SIG-M5 (cell line): ENCODE measurements at regions not wholly inside any gene's neighbourhood (a gene's known extent, or its start where the extent isn't known, plus 50 kb on each side); places are given as distances from the start of the nearest gene placed in this dataset.

Experiments used
- DNase-seq: peaks from one replicate; lab custom pipeline; 2025; lab: John Stamatoyannopoulos, UW

DNA sequence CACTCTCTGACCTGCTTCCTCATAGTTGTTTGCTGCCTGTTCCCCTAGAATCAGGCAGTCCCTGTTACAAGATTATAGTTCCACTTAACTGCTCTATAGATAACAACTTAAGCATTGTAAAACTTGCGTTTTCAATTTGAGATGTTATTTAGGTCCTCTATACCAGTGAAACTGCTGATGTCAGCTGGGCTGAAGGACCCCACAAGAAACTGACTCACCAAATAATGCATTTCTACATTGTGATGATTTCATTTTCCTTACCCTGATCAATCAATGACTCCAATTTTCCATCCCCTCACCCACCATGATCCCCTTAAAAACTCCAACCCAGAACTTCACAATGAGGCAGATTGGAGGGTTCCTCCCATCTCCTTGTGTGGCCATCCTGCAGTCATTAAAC, 280.7 kb downstream of the SLITRK1 start:
- DNase-seq, result no peak

DNA sequence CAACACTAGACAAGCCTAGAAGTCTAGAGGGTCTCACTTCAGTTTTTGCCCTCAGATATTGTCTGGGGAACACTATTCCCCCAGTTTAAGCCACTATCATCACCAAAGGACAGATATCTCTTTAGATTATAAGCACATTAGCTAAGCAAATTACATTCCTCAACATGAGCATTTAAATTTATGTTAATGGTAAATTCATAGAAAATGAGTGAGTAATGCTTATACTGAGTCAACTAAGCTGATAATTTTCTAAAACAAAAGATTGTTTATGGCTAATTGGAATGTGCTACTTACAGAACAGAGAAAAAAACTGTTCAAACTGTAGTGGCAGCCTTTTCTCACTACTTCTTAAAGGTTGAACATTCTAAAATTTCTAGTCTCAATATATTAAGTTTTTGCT, 290.2 kb downstream of the SLITRK1 start:
- DNase-seq, result no peak

DNA sequence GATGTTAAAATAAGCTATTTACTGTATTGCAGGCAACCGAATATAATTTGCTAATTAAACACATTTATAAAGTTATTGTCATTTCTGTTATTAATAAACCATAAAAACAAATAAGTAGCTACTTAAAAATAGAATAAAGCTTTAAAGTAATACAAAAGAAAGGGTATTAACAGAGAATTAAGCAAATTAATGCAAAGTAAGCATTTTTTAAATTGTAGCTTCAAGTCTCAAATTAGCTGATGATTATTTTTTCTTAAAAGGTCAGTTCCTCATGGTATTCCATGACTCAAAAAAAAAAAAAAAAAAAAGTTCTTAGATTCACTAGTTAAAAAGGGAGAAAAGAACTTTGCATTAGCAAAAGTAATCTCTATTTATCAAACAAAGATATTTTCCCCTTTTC, 292.5 kb downstream of the SLITRK1 start:
- DNase-seq, result no peak

DNA sequence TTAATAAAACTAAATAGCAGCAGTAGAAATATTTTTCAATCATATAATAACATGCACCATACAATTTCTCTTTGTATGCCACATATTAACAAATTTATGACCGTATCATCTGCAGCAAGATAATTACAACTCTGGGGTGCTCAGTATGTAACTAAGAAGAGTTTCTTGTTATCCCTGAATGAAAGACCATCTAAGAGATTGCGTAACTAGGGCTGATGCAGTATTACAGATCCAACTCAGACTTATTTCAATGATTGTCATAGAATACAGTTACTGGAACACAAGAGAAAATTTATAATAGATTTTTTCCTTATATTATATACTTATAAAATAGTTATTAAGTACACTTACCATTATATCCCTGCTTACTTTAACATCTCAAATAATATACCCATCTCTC, 305.1 kb downstream of the SLITRK1 start:
- DNase-seq, result no peak

DNA sequence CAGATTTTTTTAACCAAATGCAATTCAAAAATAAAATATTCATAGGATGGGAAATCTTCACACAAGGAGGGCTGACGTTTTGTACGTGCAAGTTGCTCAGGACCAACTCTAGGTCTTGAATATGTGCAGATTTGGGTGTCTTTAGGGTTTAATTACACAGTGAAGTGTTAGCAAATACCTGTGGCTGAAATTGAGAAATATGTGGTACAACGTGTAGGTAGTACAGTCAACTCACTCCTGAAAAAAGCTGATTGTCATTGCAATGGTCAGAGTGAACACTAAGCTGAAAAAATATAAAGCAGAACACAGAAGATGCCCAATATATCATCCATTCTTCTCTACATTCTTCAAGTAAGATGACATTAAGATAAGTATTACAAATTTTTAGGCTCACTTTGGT, 314.3 kb downstream of the SLITRK1 start:
- DNase-seq, result no peak

DNA sequence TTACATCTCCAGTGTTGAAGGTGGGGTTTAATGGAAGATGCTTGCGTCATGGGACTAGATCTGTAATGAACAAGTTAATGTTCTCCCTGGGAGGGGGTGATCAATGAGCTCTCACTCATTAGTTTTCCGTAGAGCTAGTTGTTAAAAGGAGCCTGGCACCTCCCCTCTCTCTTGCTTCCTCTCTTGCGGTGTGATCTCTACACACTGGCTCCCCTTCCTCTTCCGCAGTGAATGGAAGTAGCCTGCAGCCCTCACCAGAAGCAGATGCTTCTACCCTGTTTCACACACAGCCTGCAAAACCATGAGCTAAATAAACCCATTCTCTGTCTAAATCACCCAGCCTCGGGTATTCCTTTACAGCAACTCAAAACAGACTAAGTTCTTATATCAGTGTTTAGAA, 318.8 kb downstream of the SLITRK1 start:
- DNase-seq, result no peak

DNA sequence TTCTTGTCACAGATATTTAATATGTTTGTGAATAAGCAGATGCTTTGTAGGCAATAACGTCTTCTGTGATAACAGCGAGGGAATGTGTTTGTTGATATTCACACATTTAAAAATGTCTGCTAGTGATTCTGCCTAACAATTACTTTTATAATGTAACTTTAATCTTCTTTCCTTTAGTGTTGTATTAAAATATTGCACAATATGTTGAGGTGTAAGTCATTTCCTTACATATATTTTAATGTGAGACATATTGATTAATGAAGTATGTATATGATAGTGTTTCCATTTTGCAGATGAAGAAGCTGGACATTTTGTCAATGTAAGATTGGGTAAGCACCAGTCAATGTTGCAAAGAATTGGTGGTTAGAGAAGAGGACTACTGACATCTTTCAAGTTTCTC, 324.4 kb downstream of the SLITRK1 start:
- no peak for DNase-seq

DNA sequence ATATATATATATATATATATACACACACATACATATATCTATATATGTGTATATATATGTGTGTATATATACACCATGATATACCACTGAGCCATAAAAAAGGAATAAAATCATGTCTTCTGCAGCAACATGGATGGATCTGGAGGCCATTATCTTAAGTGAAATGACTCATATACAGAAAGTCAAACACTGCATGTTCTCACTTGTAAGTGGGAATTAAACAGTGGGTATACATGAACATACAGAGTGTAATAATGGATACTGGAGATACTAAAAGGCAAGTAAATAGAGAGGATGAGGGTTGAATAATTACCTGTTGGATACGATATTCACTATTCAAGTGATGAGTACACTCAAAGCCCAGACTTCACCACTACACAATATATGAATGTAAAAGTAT, 332.6 kb downstream of the SLITRK1 start:
- no peak for DNase-seq

DNA sequence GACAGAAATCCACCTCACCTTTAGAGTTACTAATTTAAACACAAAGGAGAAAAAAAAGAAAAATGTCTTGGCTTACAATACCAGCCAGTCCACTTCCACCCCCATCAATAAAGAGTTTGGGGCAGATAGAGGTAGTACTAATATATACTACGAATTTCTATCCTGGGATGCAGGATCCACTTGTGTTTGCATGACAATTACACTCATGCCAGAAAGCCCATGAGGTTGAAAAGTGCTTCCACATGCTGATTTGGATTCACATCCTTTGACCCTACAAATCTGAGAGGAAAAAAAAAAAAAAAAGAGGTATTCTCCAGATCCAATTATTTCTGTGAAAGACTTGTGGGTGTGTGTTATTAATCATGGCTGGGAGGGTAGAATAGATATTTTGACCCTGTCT, 335.2 kb downstream of the SLITRK1 start:
- no peak for DNase-seq

DNA sequence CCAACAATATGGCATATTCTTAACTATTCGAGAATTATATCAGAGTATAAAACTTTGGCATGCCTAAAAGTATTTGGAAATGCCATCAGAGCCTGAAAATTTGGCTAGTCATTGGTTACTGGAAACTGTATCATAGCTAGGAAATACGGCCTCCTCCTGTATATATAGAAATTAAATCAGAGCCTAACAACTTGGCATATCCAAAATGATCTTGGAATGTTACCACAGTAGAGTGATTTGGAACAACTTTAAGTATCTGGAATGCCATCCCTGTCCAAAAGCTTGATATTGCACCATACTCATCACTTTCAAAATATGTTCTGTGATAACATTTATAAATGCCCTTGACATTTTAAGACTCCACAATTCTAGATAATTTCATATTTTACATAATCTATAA, 335.8 kb downstream of the SLITRK1 start:
- DNase-seq, result no peak

DNA sequence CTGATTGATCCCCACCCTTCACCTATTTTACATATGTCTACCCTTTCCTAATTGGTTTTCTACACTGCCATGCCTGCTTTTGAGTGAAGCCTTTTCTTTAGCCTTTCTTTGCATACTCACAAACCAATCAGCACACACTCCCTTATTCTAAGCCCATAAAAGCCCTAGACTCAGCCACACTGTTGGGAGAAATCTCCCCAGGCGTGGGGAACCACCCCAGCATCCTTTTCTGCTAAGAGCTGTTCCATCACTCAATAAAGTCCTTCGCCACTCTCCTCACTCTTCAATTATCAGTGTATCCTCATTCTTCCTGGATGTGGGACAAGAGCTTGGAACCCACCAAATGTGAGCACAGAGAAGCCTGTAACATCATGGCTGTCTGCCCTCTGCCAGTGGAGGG, 343.6 kb downstream of the SLITRK1 start:
- DNase-seq, result no peak

DNA sequence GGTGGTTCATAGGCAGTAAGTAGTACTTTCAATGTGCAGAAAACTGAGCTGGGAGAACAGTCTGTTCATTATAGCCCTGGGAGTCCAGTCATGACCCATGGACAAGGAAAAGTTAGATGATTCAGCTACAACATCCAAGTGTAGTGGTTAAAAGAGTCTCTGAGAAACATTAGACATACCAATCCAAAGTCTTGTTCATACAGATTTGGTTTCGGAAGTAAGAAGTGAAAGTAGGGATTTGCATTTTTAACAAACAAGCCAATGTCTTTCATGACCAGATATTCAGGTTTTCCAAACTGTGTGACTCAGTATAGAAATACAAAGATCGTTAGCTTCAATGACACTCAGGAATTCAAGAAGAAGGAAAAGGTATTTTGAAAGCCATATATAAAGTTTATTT, 345.3 kb downstream of the SLITRK1 start:
- no peak for DNase-seq

DNA sequence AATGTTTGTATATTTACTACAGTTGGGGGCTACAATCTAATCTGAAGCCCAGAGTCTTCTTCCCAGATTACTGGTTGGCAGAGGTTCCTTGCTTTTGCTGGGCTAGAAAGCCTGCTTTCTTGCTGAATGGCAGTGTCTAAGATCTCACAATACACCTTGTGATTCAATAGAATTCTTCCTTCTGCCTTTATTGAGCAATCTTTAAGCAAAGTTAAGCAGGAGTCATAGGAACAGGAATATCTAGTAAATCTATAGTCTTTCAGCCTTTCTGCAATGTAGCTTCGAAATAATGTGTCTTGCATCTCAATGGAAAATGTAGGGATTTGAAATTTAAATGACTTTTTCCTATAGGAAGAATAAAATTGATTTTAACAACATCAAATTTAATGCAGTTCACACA, 346.1 kb downstream of the SLITRK1 start:
- no peak for DNase-seq

DNA sequence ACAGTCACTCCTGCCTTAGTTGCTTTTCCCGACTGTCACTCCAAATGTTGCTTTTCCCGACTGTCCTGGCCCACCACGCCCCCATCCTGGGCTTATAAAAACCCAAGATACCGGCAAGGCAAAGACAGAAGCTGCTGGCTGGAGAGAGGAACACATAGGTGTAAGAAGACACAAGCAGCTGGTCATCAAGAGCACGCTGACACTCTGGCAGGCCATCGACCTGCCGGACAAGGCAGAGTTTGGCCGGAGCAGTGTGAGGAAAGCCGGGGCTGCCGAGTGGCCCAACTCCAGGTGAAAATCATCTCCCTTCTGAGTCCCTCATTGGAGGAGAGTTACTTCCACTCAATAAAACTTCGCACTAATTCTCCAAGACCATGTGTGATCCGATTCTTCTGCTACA, 349.5 kb downstream of the SLITRK1 start:
- no peak for DNase-seq

DNA sequence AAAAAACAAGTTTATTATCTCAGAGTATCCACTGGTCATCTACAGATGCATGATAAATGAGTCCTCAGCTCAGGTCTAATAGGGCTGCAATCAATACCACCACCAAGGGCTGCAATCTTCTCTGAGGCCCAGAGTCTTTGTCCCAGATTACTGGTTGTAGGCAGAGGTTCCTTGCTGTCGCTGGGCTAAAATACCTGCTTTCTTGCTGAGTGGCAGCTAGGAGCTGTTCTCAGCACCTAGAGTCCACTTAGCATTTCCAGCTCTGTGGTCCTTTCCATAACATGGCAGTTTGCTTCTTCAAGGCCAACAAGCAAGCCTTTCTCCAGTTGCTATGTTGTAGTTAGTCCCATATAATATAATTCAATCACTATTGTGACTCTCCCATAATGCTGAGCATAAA, 351.3 kb downstream of the SLITRK1 start:
- DNase-seq, result no peak

DNA sequence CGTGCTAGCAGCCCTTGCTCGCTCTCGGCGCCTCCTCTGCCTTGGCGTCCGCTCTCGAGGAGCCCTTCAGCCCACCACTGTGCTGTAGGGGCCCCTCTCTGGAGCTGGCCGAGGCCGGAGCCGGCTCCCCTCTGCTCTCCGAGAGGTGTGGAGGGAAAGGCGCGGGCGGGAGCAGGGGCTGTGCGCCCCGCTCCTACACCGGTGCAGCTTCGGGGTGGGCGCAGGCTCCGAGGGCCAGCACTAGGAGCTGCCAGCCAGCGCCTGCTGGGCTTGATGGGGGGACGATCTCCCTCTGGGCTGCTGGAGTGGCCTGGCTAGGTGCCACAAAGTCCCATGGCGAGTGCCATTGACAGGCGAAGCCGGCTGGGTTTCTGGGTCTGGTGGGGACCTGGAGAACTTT, 365.5 kb downstream of the SLITRK1 start:
- DNase-seq, result no peak

DNA sequence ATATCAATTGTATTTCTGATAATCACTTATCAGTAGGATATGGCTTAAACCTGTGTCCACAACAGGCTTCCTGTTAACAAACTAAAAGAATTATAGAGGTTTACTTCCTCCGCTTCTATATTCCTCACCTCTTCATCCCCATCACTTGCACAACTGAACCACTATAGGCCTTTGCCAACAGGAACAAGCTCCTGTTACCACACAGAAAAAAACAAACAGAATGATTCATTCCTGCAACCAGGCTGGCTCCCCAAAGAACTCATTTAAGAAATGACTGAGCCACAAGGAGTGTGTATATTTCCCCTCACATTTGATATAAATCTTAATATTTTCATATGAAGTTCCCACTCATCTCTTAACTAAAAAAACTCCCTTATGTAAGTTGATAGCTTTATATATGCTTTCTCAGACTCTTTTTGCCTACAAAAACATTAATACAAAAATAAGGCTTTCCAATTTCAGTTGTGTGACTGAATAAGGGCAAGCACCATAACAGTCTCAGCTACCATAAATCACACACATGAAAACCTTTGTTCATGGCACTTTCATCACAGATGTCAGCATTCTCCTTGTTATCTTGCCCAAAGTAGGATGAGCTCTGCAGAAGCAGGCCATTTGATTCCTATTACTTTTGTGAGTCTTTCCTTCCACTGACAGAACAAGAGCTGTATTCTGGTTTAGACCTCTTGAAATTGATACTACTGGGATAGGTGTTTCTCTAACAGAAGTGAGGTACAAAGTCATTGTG, 366.8 kb downstream of the SLITRK1 start:
- no peak for DNase-seq

DNA sequence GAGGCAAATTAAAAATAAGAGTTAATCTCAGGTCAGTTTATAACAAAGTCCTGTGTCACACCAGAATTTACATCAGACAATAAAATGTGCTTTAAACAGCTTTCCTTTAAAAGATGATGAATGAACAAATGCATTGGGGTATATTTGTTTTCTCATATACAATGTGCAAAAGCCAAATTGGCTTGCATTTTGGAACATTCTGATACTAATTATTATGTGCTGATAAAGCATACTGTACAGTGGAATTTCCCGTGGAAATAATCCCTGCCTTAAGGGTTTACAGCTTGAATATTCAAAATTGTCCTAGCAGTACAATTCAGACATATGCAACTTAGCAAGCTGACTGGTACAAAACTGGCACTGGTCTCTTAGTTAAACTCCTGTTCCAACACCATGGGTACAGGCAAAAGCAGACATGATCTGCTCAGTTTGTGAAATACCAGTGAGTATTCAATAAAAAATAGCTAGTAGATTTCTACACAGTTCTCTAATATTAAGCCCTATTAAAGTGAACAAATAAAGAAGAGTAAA, 373.4 kb downstream of the SLITRK1 start:
- no peak for DNase-seq

DNA sequence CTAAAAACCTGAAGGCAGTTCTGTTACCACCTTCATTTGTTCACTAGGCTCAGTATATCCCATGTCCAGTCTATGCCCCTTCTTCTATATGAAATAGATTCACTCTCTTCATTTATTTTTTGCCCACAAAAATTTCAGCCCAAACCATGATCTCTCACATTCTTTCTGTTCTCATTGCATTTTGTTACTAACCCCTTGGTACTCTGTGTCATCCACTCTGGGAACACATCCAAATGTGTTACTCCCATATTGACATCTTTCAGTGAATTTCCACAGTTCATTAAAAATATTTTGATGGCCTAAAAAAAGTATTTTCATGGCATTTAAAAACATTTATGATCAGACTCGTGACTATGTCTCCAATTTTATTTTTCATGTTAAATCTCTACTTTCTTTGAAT, 378.9 kb downstream of the SLITRK1 start:
- no peak for DNase-seq

DNA sequence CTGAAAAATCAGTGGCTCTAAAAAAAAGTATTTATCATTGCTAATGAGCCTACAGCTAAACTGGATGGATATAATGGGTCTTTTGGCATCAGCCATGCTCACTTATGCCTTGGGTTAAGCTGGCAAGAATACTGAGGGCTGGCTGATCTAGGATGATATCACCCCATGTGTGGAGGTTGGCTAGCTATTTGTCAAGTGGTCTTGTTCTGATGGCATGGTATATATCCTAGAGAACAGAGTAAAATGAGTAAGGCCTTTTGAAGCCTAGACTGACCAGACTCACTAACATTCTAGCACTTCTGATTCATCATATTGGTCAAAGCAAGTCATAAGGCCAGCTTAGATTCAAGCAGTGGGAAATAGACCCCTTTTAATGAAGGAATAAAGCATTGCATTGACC, 383.0 kb downstream of the SLITRK1 start:
- DNase-seq, result no peak

DNA sequence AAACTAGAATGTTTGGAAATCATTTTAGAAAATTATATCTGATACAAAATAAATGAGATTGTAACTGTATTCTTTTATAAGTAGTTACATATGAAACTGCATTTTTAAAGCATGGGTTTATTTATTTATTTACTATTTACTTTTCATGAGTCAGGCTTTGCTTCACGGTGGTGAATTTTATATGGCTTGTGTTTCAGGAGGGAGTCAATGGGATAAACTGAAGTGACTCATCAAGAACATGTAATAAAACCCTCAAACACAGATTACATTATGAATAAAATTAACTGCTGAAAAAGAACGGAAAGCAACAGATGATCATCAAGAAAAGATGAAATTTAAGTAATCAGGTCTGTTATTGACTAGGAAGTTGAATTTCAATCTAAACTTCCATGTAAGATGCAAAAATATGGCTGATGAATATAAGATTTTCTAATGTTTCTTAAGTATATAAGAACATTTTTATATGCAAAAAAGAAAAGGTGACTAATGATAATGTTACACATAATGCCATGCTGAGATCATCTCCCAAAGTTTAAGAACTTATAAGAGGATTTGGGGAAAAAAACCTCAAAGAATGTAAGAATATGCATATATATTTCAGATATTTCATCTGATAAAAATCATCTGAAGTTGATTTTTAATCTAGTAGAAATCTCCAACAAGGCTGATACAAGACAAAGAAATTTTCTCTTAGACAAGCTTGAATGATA, 383.6 kb downstream of the SLITRK1 start:
- DNase-seq, result no peak

DNA sequence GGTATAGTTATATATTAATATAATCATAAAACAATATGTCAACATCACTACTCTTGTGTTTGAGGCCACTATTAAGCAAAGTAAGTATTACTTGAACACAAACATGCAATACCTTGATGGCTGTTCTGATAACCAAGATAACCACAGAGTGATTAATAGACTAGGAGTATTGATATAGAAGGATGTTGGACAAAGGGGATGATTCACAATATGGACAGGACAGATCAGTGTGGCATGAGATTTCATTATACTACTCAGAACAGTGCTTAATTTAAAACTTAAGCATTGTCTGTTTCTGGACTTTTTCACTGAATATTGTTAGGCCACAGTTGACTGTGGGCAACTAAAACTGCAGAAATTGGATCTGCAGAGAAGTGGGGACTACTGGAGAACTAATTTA, 384.2 kb downstream of the SLITRK1 start:
- no peak for DNase-seq

DNA sequence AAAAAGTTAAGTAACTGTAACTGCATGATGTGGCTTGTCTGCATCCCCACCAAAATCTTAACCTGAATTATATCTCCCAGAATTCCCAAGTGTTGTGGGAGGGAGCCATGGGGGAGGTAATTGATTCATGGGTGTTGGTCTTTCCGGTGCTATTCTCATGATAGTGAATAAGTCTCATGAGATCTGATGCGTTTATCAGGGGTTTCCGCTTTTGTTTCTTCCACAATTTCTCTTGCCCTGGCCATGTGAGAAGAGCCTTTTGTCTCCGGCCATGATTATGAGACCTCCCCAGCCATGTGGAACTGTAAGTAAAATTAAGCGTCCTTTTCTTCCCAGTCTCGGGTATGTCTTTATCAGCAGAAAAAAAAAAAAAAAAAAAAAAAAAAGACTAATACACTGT, 385.8 kb downstream of the SLITRK1 start:
- DNase-seq, result no peak

DNA sequence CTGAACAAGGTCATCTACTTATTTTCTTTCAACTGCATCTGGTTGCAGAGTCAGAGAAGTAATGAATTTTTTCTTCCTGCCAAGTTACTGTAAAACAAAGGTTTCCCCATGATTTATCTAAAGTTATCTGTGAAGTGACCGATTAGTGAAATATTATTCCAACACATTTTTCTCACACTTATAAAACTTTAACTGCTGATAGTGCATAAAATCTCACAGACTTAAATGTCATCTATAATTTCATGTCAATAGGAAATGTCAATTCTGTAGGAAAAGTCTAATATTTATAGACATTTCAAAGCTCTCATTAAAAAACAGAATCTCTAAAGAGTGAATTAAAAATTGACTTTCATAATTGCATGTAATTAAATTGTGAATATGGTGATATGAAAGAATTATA, 397.2 kb downstream of the SLITRK1 start:
- DNase-seq, result no peak
